GM20000 (cell line): ENCODE measurements at regions not wholly inside any gene's neighbourhood (a gene's known extent, or its start where the extent isn't known, plus 50 kb on each side); places are given as distances from the start of the nearest gene placed in this dataset.
A peak's percentile ranks its signal among the peaks of the same experiment; 100 is the strongest.

ENCODE experiments used
- DNase-seq: peaks from one replicate; pipeline ENCODE4 v3.0.0; 2012; ENCODE audit warnings: low spot score
- TF ChIP-seq, protein P1 (sequence below): IDR thresholded peaks from 2 replicates; pipeline ENCODE4 v1.5.1; 2012; ENCODE audit warnings: mild to moderate bottlenecking, control low read depth; ENCODE audit errors: extremely low read depth, missing control alignments

DNA sequence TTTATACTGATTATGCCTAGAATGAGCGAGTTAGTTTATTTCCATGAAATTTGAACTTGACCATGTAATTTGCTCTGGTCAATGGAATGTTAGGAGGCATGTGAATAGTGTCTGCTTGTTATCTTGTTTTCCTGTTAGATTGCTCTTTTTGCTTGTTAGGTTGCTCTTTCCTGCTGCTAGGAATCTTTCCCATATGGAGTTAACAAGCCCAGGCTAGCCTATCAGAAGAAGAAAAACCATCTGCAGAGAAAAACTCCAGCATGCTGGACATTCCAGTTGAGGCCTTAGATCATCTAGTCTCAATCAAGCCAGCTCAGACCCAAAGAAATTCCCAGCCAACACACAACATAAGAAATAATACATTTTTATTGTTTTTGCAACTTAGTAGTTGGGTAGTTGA lies 470.2 kb upstream of the AGTR1 start:
- TF ChIP-seq, protein P1, sequence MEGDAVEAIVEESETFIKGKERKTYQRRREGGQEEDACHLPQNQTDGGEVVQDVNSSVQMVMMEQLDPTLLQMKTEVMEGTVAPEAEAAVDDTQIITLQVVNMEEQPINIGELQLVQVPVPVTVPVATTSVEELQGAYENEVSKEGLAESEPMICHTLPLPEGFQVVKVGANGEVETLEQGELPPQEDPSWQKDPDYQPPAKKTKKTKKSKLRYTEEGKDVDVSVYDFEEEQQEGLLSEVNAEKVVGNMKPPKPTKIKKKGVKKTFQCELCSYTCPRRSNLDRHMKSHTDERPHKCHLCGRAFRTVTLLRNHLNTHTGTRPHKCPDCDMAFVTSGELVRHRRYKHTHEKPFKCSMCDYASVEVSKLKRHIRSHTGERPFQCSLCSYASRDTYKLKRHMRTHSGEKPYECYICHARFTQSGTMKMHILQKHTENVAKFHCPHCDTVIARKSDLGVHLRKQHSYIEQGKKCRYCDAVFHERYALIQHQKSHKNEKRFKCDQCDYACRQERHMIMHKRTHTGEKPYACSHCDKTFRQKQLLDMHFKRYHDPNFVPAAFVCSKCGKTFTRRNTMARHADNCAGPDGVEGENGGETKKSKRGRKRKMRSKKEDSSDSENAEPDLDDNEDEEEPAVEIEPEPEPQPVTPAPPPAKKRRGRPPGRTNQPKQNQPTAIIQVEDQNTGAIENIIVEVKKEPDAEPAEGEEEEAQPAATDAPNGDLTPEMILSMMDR, result no peak
- no peak for DNase-seq

DNA sequence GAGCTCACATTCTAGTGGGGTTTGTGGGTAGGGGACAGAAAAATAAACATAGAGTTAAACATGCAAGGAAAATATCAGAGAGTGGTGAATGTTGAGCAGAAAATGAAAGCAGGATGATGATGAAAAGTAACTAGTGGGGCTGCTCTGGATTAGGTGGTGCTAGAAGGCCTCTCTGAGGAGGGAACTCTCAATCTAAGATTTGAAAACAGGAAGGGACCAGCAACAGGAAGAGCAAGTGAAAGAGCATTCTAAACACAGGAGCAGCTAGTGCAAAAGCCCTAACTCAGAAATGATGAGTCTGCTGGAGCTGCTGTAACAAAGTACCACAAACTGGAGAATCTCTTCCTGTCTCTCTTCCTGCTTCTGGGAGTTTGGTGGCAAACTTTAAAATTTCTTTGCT lies 468.6 kb upstream of the AGTR1 start:
- peak; percentile 2 for DNase-seq

DNA sequence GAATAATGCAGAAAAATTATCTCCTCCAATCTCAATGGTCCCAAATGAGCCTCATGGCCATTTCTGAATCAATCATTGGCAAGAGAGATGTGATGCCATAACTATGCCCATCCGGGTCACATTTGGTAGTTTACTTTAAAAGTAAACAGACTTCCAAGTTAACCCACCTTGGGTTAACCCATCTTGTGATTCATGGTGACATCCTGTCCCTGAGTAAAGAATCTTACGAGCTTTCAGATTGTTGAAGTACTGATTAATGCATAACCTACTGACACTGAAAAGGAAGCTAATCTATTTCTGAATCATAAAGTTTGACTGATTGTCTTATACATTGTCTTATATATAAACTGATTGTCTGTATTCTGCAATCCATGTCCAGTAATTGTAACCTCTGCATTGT lies 467.2 kb upstream of the AGTR1 start:
- TF ChIP-seq, protein P1, result no peak
- no peak for DNase-seq

More for the DNA sequence above, 468.6 kb upstream of the AGTR1 start:
- TF ChIP-seq, protein P1, result no peak

DNA sequence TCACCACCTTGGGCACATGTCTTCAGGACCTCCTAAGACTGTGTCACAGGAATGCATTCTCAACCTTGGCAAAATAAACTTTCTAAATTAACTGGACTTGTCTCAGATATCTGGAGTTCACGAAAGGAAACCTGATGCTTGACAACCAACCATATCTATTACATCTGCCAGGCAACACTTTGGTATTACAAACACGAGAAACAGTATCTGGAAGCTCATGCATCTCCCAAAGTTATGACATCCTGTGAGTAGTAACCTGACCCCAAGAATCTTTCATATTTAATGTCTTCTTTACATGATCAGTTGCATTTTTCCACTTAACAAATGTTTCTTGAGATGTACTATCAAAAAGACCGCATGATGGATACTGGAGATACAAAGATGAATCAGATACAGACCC lies 465.3 kb upstream of the AGTR1 start:
- TF ChIP-seq, protein P1, result no peak

DNA sequence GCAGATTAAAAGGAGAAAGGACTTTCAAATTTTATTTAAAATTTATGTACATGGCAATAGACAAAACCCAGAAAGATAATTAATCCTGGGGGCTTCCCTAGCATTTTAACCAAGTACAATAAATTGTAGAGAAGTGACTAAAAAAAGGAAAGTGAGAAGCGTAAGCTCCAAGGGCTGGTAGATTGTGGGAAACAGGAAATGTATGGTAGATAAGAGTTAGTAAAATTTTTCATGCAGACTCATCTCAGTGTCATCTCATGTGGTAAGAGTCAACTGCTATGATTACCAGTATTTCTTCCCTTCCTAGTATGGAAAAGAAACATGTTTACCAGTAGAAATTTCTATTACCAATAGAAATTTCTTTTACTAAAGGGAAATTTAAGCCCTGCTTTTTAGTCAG lies 464.3 kb upstream of the AGTR1 start:
- TF ChIP-seq, protein P1, result no peak
- no peak for DNase-seq

More for the DNA sequence above, 465.3 kb upstream of the AGTR1 start:
- no peak for DNase-seq

DNA sequence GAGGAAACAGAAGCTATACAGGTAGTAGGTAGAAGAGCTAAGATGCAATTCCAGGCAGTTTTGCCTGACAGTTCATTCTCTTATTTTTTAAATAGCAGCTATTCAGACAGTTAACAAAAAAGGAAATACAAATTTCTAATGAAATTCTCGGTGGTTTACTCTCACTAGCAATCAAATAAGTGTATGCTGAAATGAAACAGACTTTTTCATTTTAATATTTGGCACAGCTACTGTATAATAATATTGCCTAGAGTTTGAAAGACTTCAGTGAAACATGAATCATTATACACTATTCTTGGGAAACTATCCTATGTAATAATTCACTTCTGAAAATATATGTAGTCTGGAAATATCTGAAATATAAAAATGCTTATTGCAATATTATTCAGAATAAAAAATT lies 463.2 kb upstream of the AGTR1 start:
- no peak for DNase-seq
- TF ChIP-seq, protein P1, result no peak

DNA sequence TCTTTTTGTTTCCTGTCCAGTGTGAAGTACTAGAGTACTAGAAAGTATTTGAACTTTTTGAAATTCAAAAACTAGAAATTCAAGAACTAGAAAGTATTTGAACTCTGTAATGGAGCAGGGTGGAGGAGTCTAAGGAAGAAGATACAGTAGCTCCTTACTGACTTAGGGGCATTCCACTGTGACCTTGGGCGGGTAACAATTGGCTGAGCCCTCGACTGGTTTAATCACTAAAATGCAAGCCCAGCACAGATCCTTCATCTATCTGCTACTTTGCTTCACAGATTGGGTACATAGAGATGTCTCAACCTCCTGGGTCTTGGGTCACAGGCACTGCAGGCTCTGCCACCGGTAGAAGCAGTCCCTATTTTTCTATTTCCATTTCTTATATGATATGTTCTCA lies 462.1 kb upstream of the AGTR1 start:
- DNase-seq, result no peak
- TF ChIP-seq, protein P1, result no peak
